ENCODE measurements at regions not wholly inside any gene's neighbourhood (a gene's known extent, or its start where the extent isn't known, plus 50 kb on each side); places are given as distances from the start of the nearest gene placed in this dataset.
"Not testable (repeated sequence)": the region's sequence is repeated elsewhere in the genome, so short reads cannot be mapped to it uniquely, and the experiment has no call there.

DNA sequence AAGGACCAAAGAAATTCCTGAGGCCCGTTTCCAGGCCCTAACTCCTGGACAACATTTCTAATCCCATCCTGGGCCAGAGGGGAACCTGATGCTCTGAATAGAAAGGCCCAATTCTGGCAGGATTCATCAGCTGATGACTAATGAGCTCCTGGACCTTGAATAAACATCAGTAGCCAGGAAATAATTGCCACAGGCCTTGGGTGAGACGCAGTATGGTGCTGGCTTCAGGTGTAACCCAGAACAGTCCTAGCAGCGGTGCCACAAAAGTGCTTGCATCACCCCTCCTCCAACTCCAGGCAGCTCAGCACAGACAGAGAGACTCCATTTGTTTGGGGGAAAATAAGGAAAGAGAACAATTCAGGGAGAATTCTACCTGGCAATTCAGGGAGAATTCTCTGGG lies 184.7 kb upstream of the POU1F1 start:
- Histone ChIP-seq H3K4me3 (no peak overlapping the region), H3K27ac (no peak overlapping the region)

DNA sequence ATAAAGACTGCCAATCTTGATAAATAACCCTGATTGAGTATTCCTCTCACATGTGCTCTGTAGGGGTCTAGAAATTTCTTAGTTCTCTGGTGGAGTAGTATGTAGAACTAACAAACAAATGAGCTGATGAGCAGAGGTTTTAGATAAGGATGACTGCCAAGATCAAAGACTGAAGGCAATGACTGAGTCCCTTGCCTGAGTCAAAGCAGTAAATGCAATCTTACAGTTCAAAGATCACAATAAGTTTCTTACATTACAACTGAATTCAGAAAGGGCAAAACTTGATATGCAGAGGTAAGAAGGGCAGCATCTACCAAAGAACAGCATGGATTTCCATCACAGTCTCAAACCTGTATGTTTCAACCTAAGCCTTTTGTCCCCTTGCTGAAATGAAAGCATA lies 172.2 kb upstream of the POU1F1 start:
- Histone ChIP-seq H3K27ac (no peak overlapping the region), H3K4me3 (no peak overlapping the region)

DNA sequence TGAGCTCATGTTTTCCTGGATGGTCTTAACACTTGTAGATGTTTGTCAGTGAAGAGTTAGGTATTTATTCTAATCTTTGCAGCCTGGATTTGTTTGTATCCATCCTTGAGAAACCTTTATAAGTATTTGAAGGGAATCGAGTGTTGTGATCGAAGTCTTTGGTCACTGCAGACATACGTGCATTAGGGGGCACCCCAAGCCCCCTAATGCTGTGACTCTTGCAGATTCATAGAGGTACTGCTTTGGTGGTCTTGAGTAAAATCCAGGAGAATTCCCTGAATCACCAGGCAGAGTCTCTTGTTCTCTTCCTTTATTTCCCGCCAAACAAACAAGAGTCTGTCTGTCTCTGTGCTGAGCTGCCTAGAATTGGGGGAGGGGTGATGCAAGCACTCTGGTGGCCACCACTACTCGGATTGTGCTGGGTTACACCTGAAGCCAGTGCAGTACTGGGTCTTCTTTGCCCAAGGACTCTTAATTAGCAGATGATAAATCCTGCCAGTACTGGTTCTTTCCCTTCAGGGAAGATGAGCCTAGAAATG lies 170.5 kb upstream of the POU1F1 start:
- H3K27ac ChIP-seq = no peak overlapping the region
- no peak overlapping the region for H3K4me3 ChIP-seq

- no peak overlapping the region for H3K4me3 ChIP-seq
- H3K27ac ChIP-seq = no peak overlapping the region
Measured at GRCh38 chr3:87442470-87442869, 166.1 kb upstream of the POU1F1 start.

GRCh38 chr3:87437765-87438164 lies 161.4 kb upstream of the POU1F1 start:
- no peak overlapping the region for H3K4me3 ChIP-seq
- H3K27ac ChIP-seq = no peak overlapping the region

DNA sequence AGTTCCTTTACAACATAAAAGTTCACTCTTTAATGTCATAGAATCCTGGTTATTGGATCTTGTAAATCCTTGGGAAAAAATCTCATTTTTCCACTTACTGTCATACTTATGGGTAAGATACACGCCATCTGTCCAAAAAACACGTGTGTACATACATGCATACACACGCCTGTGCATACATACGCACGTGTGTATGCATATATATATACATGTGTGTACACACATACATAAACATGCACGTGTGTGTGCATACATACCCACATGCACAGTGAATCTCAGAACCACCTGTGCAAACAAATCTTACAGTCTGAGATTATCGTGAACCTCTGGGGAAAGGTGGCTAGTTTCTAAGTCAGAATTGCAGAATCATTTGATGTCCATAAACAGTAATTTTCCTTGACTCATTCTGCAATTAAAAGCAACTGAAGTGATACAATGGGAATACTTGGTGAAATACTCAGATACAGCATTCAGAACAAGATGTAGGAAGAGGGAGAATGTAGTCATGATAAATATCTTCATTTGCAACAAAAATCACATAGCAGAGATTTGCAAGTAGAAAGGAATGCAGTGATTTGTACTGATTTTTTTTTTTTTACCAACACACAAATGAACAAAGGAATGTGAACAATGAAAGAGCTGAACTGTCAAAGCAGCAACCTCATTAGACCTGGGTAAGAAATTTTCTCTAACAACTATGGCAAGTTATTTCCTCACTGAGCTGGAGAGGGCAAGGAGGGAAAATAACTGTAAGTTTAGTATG lies 160.6 kb upstream of the POU1F1 start:
- Histone ChIP-seq H3K27ac (no peak overlapping the region), H3K4me3 (no peak overlapping the region)

DNA sequence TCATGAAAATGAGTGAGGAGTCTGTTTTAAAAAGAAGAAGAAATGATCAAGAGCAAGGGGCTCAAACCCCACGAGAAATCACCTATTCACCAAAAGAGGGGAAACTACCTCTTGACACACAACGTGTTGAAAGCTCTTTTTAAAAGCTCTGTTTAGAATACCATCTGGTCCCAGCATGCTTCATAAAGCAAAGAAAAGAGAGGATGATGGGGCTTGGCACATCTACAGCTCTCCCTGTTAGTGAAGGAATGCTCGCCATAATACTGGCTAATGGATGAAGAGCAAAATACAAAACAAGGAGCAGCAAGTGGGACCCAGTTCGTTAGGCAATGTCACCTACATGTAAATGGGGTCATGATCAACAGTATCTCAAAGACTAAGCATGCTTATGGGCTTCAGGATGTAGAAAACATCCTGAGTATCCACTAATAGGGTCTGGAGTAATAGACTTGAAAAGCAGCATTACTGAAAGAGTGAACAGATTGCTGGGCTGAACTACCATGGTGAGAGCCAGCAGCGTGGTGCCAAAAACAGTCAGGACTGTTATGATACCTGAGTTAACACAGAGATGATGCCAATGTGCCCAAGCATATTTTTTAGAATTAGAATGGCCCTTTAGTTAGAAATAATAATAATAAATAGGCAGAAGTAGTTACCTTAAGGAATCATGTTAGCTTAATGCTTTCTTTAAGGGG lies 159.7 kb upstream of the POU1F1 start:
- no peak overlapping the region for H3K4me3 ChIP-seq
- no peak overlapping the region for H3K27ac ChIP-seq

DNA sequence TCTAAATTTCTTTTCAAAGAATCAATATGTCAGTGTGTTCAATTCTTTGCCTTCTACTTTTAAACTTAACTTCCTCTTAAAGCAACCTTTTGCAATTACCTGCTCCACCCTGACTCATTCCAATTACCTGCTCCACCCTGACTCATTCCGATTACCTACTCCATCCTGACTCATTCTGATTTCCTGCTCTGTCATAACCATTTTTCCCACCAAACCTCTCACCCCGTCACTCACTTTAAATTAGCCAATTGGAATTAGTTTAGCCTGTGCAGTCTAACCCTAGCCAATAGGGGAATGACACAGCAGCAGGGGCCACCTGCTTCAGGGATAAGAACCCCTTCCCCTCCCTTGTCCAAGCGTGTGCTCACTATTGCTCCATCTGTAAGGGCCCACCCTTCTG lies 157.1 kb upstream of the POU1F1 start:
- not testable (repeated sequence) for H3K27ac ChIP-seq, H3K4me3 ChIP-seq

GRCh38 chr3:87426918-87427317 lies 150.5 kb upstream of the POU1F1 start:
- H3K27ac ChIP-seq = no peak overlapping the region
- H3K4me3 ChIP-seq = no peak overlapping the region

DNA sequence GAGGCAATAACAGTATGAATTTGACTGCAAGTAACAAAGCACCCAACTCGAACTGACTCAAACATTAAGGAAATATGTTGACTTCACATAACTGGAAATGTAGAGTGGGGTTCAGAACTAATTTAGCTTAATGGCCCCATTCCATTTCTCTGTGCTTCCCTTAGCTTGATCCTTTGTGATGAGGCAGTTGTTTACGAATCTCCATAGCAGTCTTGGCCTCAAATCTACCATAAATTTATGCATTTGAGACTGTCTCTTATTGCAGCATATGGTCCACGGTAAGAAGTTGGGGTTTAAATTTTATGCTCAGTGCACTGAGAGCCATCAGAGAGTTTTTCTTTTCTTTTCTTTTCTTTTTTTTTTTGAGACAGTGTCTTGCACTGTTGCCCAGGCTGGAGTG lies 148.7 kb upstream of the POU1F1 start:
- Histone ChIP-seq H3K4me3 (no peak overlapping the region), H3K27ac (no peak overlapping the region)

DNA sequence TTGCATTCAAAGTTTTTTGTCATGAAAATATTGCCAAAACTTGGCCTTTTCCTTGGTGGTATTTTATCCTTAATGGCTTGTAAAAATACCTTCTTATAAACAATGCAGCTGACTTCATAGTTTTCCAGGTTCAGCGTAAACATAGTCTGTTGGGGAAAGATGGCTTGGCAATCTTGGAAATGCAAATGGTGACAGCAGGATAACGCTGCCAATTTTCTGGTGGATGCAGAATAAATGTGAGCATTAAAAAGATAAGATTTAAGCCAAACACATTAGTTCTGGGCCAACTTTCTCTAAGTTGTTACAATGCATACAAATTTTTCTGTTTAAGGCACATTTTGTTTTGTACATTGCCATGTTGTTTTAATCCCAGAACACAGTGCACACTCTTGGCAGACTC lies 147.0 kb upstream of the POU1F1 start:
- Histone ChIP-seq H3K27ac (no peak overlapping the region), H3K4me3 (no peak overlapping the region)

DNA sequence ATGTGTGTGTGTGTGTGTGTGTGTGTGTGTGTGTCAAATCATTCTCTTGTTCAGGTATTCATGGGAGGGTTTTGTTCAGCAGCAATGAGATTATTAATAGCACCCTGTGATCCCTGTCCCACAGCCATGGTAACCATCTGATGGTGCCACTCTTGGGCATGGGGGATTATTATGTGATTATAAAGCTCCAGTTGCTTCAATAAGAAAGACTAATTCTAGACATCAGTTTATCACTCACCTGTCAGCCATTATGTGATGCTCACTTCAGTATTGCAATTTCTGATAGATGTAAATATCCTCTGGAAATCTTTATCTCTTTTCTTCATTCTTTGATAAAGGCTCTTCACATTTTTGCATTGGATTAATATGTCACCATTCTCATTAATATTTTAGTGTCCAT lies 145.9 kb upstream of the POU1F1 start:
- Histone ChIP-seq H3K27ac (no peak overlapping the region), H3K4me3 (no peak overlapping the region)

DNA sequence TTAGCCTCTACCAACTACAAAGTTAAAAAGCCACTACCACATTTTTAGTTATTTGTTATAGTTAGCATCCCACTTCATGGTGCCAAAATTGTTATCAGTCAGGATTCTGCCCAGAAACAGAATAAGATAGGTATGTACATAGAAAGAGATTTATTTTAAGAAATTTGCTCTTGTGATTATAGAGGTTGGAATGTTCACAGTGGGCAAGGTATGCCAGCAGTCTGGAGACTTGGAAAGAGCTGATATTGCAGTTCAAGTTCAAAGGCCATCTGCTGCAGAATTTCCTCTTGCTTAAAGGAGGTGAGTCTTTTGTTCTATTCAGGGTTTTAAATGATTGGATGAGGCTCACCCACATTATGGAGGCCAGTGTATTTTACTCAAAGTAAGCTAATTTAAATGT lies 143.8 kb upstream of the POU1F1 start:
- no peak overlapping the region for H3K4me3 ChIP-seq
- H3K27ac ChIP-seq = no peak overlapping the region

DNA sequence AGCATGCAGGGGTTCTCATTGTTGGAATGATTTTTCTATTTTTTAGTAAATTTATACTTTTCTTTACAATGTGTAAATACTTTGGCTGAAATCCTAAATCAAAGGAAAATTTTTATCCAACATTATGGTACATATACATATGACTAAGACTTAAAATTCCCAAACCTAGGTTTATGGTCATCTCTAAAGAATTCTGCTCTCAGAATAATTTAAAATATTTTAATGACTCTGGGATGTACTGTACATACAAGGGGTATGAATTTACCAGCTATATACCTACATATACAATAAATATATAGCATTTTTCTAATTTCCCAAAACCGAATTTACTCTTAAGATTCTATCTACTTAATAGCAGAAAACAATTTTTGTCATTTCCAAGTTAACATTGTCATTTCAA lies 137.9 kb upstream of the POU1F1 start:
- Histone ChIP-seq H3K27ac (no peak overlapping the region), H3K4me3 (no peak overlapping the region)

DNA sequence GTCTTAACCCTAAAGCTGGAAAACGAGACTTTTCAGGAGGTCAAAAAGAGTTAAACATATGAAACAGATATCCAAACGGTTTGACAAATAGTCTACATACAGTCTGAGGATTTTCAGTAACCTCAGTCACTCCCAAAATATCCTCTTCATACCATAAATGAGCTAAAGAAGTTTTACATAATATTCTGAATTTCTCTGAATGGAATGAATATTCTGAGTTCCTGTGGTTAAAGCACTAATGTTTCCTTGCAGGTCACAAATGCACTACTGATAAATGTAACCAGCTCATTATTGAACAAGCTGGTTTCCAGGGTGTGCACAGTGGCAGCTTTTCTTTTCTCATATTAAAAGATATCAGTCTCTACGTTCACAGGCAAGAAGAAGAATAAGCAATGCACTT lies 137.4 kb upstream of the POU1F1 start:
- no peak overlapping the region for H3K27ac ChIP-seq
- no peak overlapping the region for H3K4me3 ChIP-seq

- H3K27ac ChIP-seq = no peak overlapping the region
- no peak overlapping the region for H3K4me3 ChIP-seq
Measured at GRCh38 chr3:87410110-87410509, 133.7 kb upstream of the POU1F1 start.

- H3K4me3 ChIP-seq = no peak overlapping the region
- H3K27ac ChIP-seq = no peak overlapping the region
Measured at GRCh38 chr3:87398168-87398801, 121.9 kb upstream of the POU1F1 start.

GRCh38 chr3:87397211-87397610 lies 120.8 kb upstream of the POU1F1 start:
- no peak overlapping the region for H3K27ac ChIP-seq
- no peak overlapping the region for H3K4me3 ChIP-seq

DNA sequence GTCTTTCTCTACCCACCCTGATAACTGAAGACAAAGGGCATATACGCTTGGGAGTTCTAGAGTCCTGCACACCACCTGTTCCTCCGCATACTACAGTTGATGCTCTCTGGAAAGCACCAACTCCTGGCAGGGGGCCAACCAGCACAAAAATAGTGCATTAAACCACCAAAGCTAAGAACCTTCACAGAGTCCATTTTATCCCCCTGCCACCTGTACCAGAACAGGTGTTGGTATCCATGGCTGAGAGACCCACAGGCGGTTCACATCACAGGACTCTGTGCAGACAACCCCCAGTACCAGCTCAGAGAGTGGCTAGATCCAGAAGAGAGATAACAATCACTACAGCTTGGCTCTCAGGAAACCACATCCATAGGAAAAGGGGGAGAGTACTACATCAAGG lies 114.4 kb upstream of the POU1F1 start:
- no peak overlapping the region for H3K27ac ChIP-seq
- no peak overlapping the region for H3K4me3 ChIP-seq

DNA sequence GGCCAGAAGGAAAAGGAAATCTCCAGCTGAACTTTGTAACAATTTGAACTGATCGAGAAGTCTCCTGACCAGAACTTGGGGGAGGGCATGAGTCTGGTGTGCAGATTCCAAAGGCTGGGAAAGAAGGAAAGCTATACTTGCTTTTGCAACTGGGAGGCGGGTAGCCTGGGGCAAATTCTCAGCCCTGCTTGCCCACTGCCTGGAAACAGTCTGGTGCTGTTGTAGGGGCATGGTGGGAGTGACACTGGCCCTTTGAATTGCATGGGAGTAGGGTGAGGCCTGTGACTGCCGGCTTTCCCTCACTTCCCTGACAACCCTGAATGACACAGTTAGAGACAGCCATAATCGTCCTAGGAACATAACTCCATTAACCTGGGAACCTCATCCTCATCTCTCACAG lies 114.0 kb upstream of the POU1F1 start:
- Histone ChIP-seq H3K4me3 (no peak overlapping the region), H3K27ac (no peak overlapping the region)

GRCh38 chr3:87375231-87375682 lies 98.9 kb upstream of the POU1F1 start:
- no peak overlapping the region for H3K27ac ChIP-seq
- H3K4me3 ChIP-seq = no peak overlapping the region

All from skin epidermis (tissue), 12 donors.